K562 (cell line): ENCODE measurements at regions not wholly inside any gene's neighbourhood (a gene's known extent, or its start where the extent isn't known, plus 50 kb on each side); places are given as distances from the start of the nearest gene placed in this dataset.

ENCODE experiments used
- ATAC-seq: fragments of 200-7000 bp; cut with Tn5 transposase; 3 replicates; pipeline ENCODE4 v1.9.1; 2020; ENCODE audit warnings: moderate library complexity
- BruUV-seq: library from RNA; stranded (reverse); fragments of 400-500 nt; replicated peaks from 2 replicates; lab custom pipeline; 2021; lab: Mats Ljungman, UMichigan
- CTCF ChIA-PET: fragments of 300-600 bp; formaldehyde crosslinking; extraction: SDS; loops from one replicate; lab custom pipeline; 2021; ENCODE audit warnings: low intra/inter-chr PET ratio; lab: Yijun Ruan, JAX
- POLR2A ChIA-PET: fragments of 300-600, 350-650 bp; sonication (Branson Sonifier 250); formaldehyde crosslinking; extraction: SDS; loops from one replicate; lab custom pipeline; 2021; ENCODE audit warnings: antibody characterized with exemption, inconsistent platforms; lab: Yijun Ruan, JAX
- DNase-seq, 4 experiments: peaks; one replicate each; pipeline versions ENCODE4 v3.0.0 to v3.0.0-alpha.2; 2011 to 2018; ENCODE audit warnings: low spot score in 3 of 4, mixed read lengths in 3 of 4; ENCODE audit errors: extremely low read depth in 1 of 4
- FAIRE-seq: peaks from 2 replicates; lab custom pipeline; 2011; peaks lifted over from hg19 to GRCh38; lab: Jason Lieb, UNC
- H2AFZ ChIP-seq: 2 replicates; pipeline ENCODE4 v1.6.0; 2011; ENCODE audit warnings: low read depth, low read length, control low read depth, inconsistent platforms
- H3K27ac ChIP-seq: fragments of 200-600 bp; 3 replicates; pipeline ENCODE4 v1.8.0; 2011; ENCODE audit warnings: low read depth, mild to moderate bottlenecking, control low read depth, inconsistent platforms, low read length, moderate library complexity, mixed read lengths; ENCODE audit errors: extremely low read depth
- H3K27me3 ChIP-seq, 2 experiments: fragments of 300-600 bp in 1 of 2; 2 replicates in 1 of 2; 3 replicates in 1 of 2; pipeline versions ENCODE4 v1.6.0 to v1.8.0; 2011; ENCODE audit warnings: inconsistent platforms in 2 of 2, low read length in 2 of 2, mild to moderate bottlenecking in 1 of 2, mixed read lengths in 1 of 2, moderate library complexity in 1 of 2; ENCODE audit not compliant: control insufficient read depth in 2 of 2, insufficient read depth in 2 of 2
- H3K36me3 ChIP-seq: fragments of 300-600 bp; 3 replicates; pipeline ENCODE4 v1.8.0; 2011; ENCODE audit warnings: mild to moderate bottlenecking, low read length, inconsistent platforms; ENCODE audit not compliant: control insufficient read depth, insufficient read depth
- H3K4me1 ChIP-seq, 2 experiments: fragments of 200-600 bp in 1 of 2; replicated peaks in 1 of 2; 2 replicates in 1 of 2; 3 replicates in 1 of 2; pipeline versions ENCODE4 v1.5.1 to v1.8.0; 2011; ENCODE audit warnings: inconsistent platforms in 2 of 2, low read length in 2 of 2, mild to moderate bottlenecking in 1 of 2, mixed read lengths in 1 of 2, moderate library complexity in 1 of 2; ENCODE audit not compliant: control insufficient read depth in 2 of 2, insufficient read depth in 2 of 2
- H3K4me2 ChIP-seq: 2 replicates; pipeline ENCODE4 v1.6.1; 2011; ENCODE audit warnings: low read length, control low read depth, inconsistent platforms, mixed read lengths; ENCODE audit not compliant: insufficient read depth
- H3K4me3 ChIP-seq: fragments of 200-600 bp; sonication (generic), shearing (Covaris generic); 2 replicates; pipeline ENCODE4 v1.5.1; 2016; ENCODE audit warnings: control low read depth, inconsistent platforms
- H3K79me2 ChIP-seq: fragments of 200-600 bp; 3 replicates; pipeline ENCODE4 v1.8.0; 2011; ENCODE audit warnings: low read length, inconsistent platforms; ENCODE audit not compliant: control insufficient read depth, insufficient read depth
- H3K9ac ChIP-seq, 2 experiments: 2 replicates each; pipeline versions ENCODE4 v1.6.0 to v1.6.1; 2011; ENCODE audit warnings: low read depth in 2 of 2, low read length in 2 of 2, control low read depth in 1 of 2, inconsistent platforms in 1 of 2, mild to moderate bottlenecking in 1 of 2, mixed read lengths in 1 of 2; ENCODE audit not compliant: insufficient read depth in 1 of 2
- H3K9me1 ChIP-seq: one replicate; pipeline ENCODE4 v1.6.0; 2011; ENCODE audit warnings: inconsistent platforms, mild to moderate bottlenecking, low read length, moderate library complexity; ENCODE audit not compliant: control insufficient read depth, insufficient read depth
- H3K9me3 ChIP-seq: replicated peaks from 2 replicates; pipeline ENCODE4 v1.5.1; 2011; ENCODE audit warnings: low read depth, low read length, inconsistent platforms; ENCODE audit not compliant: control insufficient read depth, insufficient read depth
- H4K20me1 ChIP-seq: replicated peaks from 2 replicates; pipeline ENCODE4 v1.6.1; 2011; ENCODE audit warnings: low read length, inconsistent platforms, mixed read lengths; ENCODE audit not compliant: control insufficient read depth, insufficient read depth
- JUN ChIP-seq, 2 experiments: sonication (generic) in 1 of 2; formaldehyde crosslinking in 1 of 2; IDR thresholded peaks; 2 replicates each; pipeline versions ENCODE4 v1.6.1 to v1.8.0; 2012 to 2022; ENCODE audit warnings: borderline replicate concordance in 2 of 2, mild to moderate bottlenecking in 2 of 2, improper control_type of control experiment in 1 of 2, low read depth in 1 of 2, low read length in 1 of 2, missing genetic modification reagents in 1 of 2
- NCOA4 ChIP-seq: fragments of 450-650 bp; IDR thresholded peaks from 2 replicates; pipeline ENCODE4 v1.6.1; 2018; ENCODE audit warnings: mild to moderate bottlenecking; ENCODE audit not compliant: partially characterized antibody
- SNIP1 ChIP-seq: fragments of 450-650 bp; IDR thresholded peaks from 2 replicates; pipeline ENCODE4 v1.7.1; 2017; ENCODE audit warnings: low read depth, mild to moderate bottlenecking
- WGBS: fragments of 100-300 bp; shearing (Covaris generic); methylation state at CpG from one replicate; pipeline ENCODE4 v1.1.6; 2016; ENCODE audit warnings: low coverage, mixed read lengths; ENCODE audit not compliant: insufficient coverage; ENCODE audit errors: missing lambda C conversion rate; 5-methylcytosine and 5-hydroxymethylcytosine counted together
- in situ Hi-C: fragments of 300-500 bp; cut with MboI; formaldehyde crosslinking; loops from 4 replicates; pipeline ENCODE4 v1.15.0; 2018; ENCODE audit warnings: inconsistent platforms, mixed read lengths
- intact Hi-C: fragments of 100-400 bp; cut with micrococcal nuclease; formaldehyde crosslinking; loops from 2 replicates; pipeline ENCODE4 v1.14.2; 2022
- TF ChIP-seq, protein P1 (sequence below): fragments of 450-650 bp; formaldehyde crosslinking; IDR thresholded peaks from 2 replicates; pipeline ENCODE4 v1.4.0; 2022; ENCODE audit warnings: mild to moderate bottlenecking, moderate library complexity

DNA sequence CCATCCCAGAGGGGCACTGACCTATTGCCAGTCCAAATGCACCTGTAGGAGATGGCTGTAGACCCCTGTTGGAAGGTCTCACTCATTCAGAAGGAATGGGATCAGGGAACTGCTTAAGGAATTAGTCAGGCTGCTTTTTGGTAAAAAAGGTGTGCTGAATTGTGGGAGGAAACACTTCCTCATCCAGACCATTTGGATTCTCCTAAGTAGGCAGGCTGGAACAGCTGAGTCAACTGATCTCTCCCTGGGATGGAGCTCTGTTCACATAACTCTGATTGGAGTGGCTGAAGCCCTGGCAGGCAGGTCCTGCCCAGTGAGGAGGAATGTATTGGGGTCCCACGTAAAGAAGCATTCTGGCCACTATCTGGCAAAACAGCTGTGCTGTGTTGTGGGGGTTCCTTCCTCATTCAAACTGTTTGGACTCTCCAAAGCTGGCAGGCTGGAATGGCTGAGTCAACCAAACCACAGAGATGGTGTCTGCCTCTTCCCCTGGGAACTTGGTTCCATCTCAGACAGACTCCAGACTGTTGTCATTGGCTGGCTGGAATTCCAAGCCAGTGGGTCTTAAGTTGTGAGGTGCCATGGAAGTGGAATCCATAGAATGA is 70.7 kb upstream of the PDC start (continued):
- TF ChIP-seq, protein P1, sequence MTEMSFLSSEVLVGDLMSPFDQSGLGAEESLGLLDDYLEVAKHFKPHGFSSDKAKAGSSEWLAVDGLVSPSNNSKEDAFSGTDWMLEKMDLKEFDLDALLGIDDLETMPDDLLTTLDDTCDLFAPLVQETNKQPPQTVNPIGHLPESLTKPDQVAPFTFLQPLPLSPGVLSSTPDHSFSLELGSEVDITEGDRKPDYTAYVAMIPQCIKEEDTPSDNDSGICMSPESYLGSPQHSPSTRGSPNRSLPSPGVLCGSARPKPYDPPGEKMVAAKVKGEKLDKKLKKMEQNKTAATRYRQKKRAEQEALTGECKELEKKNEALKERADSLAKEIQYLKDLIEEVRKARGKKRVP (CRISPR knock-in tag): no peak
- TF ChIP-seq JUN (IDR thresholded peaks at IDR 0.05; ENCODE audit: borderline replicate concordance, low read depth, low read length): no peak
- TF ChIP-seq JUN (CRISPR knock-in tag; IDR thresholded peaks at IDR 0.05; ENCODE audit: borderline replicate concordance): no peak

DNA sequence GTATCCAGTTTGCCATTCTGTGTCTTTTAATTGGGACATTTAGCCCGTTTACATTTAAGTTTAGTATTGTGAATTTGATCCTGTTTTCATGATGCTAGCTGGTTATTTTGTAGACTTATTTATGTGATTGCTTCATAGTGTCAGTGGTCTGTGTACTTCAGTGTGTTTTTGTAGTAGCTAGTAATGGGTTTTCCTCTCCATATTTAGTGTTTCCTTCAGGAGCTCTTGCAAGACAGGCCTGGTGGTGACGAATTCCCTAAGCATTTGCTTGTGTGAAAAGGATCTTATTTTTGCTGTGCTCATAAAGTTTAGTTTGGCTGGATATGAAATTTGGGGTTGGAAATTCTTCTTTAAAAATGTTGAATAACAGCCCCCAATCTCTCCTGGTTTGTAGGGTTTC is 69.2 kb upstream of the PDC start:
- ATAC-seq: no peak

More for the DNA sequence above, 69.2 kb upstream of the PDC start:
- H3K9me1 ChIP-seq: no peaks in the 10 kb centered on the region
- no peak overlapping the region for H3K4me3 ChIP-seq
- FAIRE-seq: no peak
- no peak for DNase-seq
- no peak overlapping the region for H3K4me2 ChIP-seq
- POLR2A ChIA-PET: interaction anchor here (1.0 kb wide), 1 partner anchor 10 kb away, joined by 3 read pairs; no protein-coding TSS in a partner anchor
- TF ChIP-seq NCOA4: no peak
- no peak for TF ChIP-seq SNIP1
- intact Hi-C loops (no loop called here), in situ Hi-C loops (no loop called here)
- CTCF ChIA-PET: no interaction called here
- BruUV-seq: no TSS peak
- no peak overlapping the region for H2AFZ ChIP-seq
- H3K4me1 ChIP-seq: no peaks in the 10 kb centered on the region
- no peak overlapping the region for H3K27ac ChIP-seq
- 0% methylated on average over 2 of the region's 2 CpGs for WGBS
- H3K36me3 ChIP-seq: no peaks in the 10 kb centered on the region
- no peaks in the 10 kb centered on the region for H3K27me3 ChIP-seq
- H4K20me1 ChIP-seq: no peaks in the 10 kb centered on the region
- no peak overlapping the region for H3K9ac ChIP-seq
- H3K9me3 ChIP-seq: peaks cover 3% of the 10 kb centered on the region; the same call in 1 of the 2 replicates
- H3K79me2 ChIP-seq: no peaks in the 10 kb centered on the region
